Stomach (tissue), 8 donors: ENCODE measurements at regions not wholly inside any gene's neighbourhood (a gene's known extent, or its start where the extent isn't known, plus 50 kb on each side); places are given as distances from the start of the nearest gene placed in this dataset.

Source experiments
- DNase-seq, 2 donors: peaks; one replicate each; pipeline versions ENCODE4 v3.0.0 to v3.0.0-alpha.2; 2013 to 2019
- H3K27ac ChIP-seq, 5 donors: fragments of 200-600 bp in 4 of 5; sonication (generic) in 4 of 5; one replicate each; pipeline ENCODE4 v1.5.1; 2013 to 2019; ENCODE audit warnings: mild to moderate bottlenecking in 1 of 5, moderate library complexity in 1 of 5
- H3K27me3 ChIP-seq, 3 donors: fragments of 200-600 bp; sonication (generic); one replicate each; pipeline ENCODE4 v1.5.1; 2017 to 2019; ENCODE audit warnings: mixed run types in 1 of 3
- H3K36me3 ChIP-seq, 4 donors: fragments of 200-600 bp; sonication (generic); 1 replicate in 3 of 4; 2 replicates in 1 of 4; pipeline ENCODE4 v1.5.1; 2016 to 2019
- H3K4me1 ChIP-seq, 4 donors: fragments of 200-600 bp; sonication (generic); one replicate each; pipeline ENCODE4 v1.5.1; 2016 to 2019
- H3K4me3 ChIP-seq, 4 donors: fragments of 200-600 bp; sonication (generic) in 3 of 4; one replicate each; pipeline ENCODE4 v1.5.1; 2016 to 2019; ENCODE audit warnings: mild to moderate bottlenecking in 1 of 4
- H3K9me3 ChIP-seq, 4 donors: fragments of 200-600 bp; sonication (generic); one replicate each; pipeline ENCODE4 v1.5.1; 2016 to 2019
- CTCF ChIP-seq, 7 experiments: fragments of 450-650 bp in 4 of 7; fragments of 200-600 bp in 3 of 7; sonication (generic) in 3 of 7; IDR thresholded peaks; one replicate each; pipeline ENCODE4 v1.5.1; 2016 to 2019; ENCODE audit warnings: antibody characterized with exemption in 7 of 7, control low read depth in 2 of 7, mild to moderate bottlenecking in 1 of 7
- EP300 ChIP-seq: sonication (generic); formaldehyde crosslinking; IDR thresholded peaks from one replicate; pipeline ENCODE4 v1.6.1; 2017; ENCODE audit warnings: antibody characterized with exemption
- POLR2A ChIP-seq, 4 donors: fragments of 450-650 bp; IDR thresholded peaks; one replicate each; pipeline ENCODE4 v1.6.1; 2016; ENCODE audit warnings: antibody characterized with exemption in 4 of 4, control low read depth in 2 of 4, mild to moderate bottlenecking in 1 of 4, moderate library complexity in 1 of 4
- POLR2AphosphoS5 ChIP-seq, 3 donors: sonication (generic); formaldehyde crosslinking; IDR thresholded peaks; one replicate each; pipeline ENCODE4 v1.6.1; 2016; ENCODE audit warnings: antibody characterized with exemption in 3 of 3
- WGBS, 5 donors: extraction: QIAGEN DNeasy Blood & Tissue Kit in 3 of 5; methylation state at CpG; one replicate each; pipeline versions ENCODE4 v1.1.5 to v1.1.7; 2013 to 2018; 5-methylcytosine and 5-hydroxymethylcytosine counted together
- intact Hi-C: fragments of 100-400 bp; cut with DNase I; formaldehyde crosslinking; loops from one replicate; pipeline ENCODE4 v1.15.1; 2023; ENCODE audit warnings: low total_unique reads
- donor health status: healthy with polysubstance abuse.
- donor health status: Bipolar disorder and iron deficiency.
- donor health status: healthy.

- no peak for DNase-seq
- TF ChIP-seq CTCF (IDR thresholded peaks at IDR 0.05) = no peak
- TF ChIP-seq POLR2A (IDR thresholded peaks at IDR 0.05) = no peak
- TF ChIP-seq EP300 = no peak
- no peak for TF ChIP-seq POLR2AphosphoS5 (IDR thresholded peaks at IDR 0.05)
- Histone ChIP-seq H3K27me3 (no peaks in the 10 kb centered on the region), H3K27ac (no peak overlapping the region), H3K4me1 (peaks cover 0 to 6% (median 0%) of the 10 kb centered on the region in 4 donors), H3K4me3 (no peak overlapping the region), H3K9me3 (no peaks in the 10 kb centered on the region), H3K36me3 (no peaks in the 10 kb centered on the region)
- intact Hi-C loops = no loop called here
- WGBS, 5 donors = 81 to 92% (median 87%) methylated on average over 7 of the region's 7 CpGs
Observed at GRCh38 chr9:17083258-17083657, 51.6 kb upstream of the CNTLN start.

- Histone ChIP-seq H3K4me3 (no peak overlapping the region), H3K4me1 (peaks cover 0 to 6% (median 0%) of the 10 kb centered on the region in 4 donors), H3K36me3 (no peaks in the 10 kb centered on the region), H3K27me3 (no peaks in the 10 kb centered on the region), H3K27ac (no peak overlapping the region), H3K9me3 (no peaks in the 10 kb centered on the region)
- 25 to 51% (median 35%) methylated on average over 5 of the region's 5 CpGs for WGBS, 5 donors
- DNase-seq = peak in 1 of 2 donors; percentile 62
- TF ChIP-seq EP300 (no peak), POLR2A (IDR thresholded peaks at IDR 0.05) (no peak), CTCF (IDR thresholded peaks at IDR 0.05) (no peak), POLR2AphosphoS5 (IDR thresholded peaks at IDR 0.05) (no peak)
- intact Hi-C loops = no loop called here
Observed at GRCh38 chr9:17082343-17083064, 52.3 kb upstream of the CNTLN start.

GRCh38 chr9:17081814-17082213 is 53.0 kb upstream of the CNTLN start:
- TF ChIP-seq POLR2A (IDR thresholded peaks at IDR 0.05) (no peak), POLR2AphosphoS5 (IDR thresholded peaks at IDR 0.05) (no peak), CTCF (IDR thresholded peaks at IDR 0.05) (no peak), EP300 (no peak)
- H3K4me3 ChIP-seq = no peak overlapping the region
- no peaks in the 10 kb centered on the region for H3K36me3 ChIP-seq
- peaks cover 0 to 6% (median 0%) of the 10 kb centered on the region in 4 donors for H3K4me1 ChIP-seq
- no peaks in the 10 kb centered on the region for H3K9me3 ChIP-seq
- H3K27me3 ChIP-seq = no peaks in the 10 kb centered on the region
- intact Hi-C loops = no loop called here
- H3K27ac ChIP-seq = no peak overlapping the region
- no peak for DNase-seq
- 82 to 94% (median 86%) methylated on average over 2 of the region's 2 CpGs for WGBS, 5 donors

GRCh38 chr9:17081351-17081750 is 53.5 kb upstream of the CNTLN start:
- intact Hi-C loops = no loop called here
- Histone ChIP-seq H3K4me1 (peaks cover 0 to 6% (median 0%) of the 10 kb centered on the region in 4 donors), H3K4me3 (no peak overlapping the region), H3K27ac (no peak overlapping the region), H3K9me3 (no peaks in the 10 kb centered on the region), H3K36me3 (no peaks in the 10 kb centered on the region), H3K27me3 (no peaks in the 10 kb centered on the region)
- no peak for DNase-seq
- TF ChIP-seq POLR2AphosphoS5 (IDR thresholded peaks at IDR 0.05) = no peak
- TF ChIP-seq POLR2A (IDR thresholded peaks at IDR 0.05) = no peak
- TF ChIP-seq EP300 = no peak
- TF ChIP-seq CTCF (IDR thresholded peaks at IDR 0.05) = no peak
- 35 to 61% (median 43%) methylated on average over 8 of the region's 8 CpGs for WGBS, 5 donors
